ENCODE measurements at regions not wholly inside any gene's neighbourhood (a gene's known extent, or its start where the extent isn't known, plus 50 kb on each side); places are given as distances from the start of the nearest gene placed in this dataset.
"Not testable (repeated sequence)": the region's sequence is repeated elsewhere in the genome, so short reads cannot be mapped to it uniquely, and the experiment has no call there.

GRCh38 chr7:106584914-106585759 lies 75.8 kb downstream of the CCDC71L start:
- intact Hi-C loops (cut with micrococcal nuclease) = no loop called here

DNA sequence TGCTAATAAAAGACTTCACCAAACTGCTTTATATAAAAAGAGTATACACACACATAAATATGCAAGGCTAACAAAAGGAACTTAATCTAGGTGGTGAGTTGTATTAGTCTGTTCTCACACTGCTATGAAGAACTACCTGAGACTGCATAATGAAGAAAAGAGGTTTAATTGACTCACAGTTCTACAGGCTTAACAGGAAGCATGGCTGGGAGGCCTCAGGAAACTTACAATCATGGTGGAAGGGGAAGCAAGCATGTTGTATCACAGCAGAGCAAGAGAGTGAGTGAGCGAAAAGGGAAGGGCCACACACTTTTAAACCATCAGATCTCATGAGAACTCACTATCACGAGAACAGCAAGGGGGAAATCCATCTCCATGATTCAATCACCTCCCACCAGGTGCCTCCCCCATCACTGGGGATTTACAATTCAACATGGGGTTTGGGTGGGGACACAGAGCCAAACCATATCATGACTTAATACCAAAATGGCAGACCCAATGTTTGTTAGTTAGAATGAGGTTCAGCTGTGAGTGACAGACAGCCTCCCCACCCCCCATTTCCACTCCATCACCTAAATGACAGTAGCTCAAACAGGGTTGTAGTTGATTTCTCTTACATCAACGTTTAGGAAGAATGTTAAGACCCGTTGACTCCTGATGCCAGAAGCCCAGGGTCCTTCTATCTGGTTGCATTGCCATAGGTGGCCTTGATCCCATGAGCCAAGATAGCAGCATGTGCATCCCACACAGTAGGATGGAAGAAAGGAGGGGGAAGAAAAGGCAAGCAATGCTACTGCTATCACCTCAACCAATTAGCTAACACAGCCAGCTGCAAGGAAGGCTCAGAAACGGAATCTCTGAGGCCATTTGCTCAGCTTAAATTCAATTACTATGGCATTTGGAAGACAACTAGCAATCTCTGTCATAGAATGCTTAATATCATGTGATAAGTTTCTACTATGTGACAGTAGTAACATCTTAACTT lies 77.0 kb downstream of the CCDC71L start:
- intact Hi-C loops (cut with micrococcal nuclease) = no loop called here

DNA sequence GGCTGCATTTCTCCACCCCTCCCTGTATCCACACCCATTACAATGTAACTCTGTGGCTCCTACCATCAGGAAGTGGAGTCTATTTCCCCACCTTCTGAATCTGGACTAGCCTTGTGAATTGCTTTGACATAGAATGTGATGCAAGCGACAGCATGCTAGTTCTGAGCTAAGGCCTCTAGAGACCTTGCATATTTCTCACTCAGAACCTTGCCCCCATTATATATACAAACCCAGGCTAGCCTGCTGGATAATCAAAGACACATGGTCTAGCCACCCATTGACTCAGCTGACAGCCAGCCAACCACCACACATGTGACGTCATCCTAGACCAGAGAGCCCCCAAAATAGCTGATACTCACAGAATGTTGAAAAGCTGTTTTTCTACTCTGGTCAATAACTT lies 77.9 kb downstream of the CCDC71L start:
- intact Hi-C loops (cut with micrococcal nuclease) = no loop called here

- intact Hi-C loops (cut with micrococcal nuclease) = no loop called here
Measured at GRCh38 chr7:106582365-106582764, 78.6 kb downstream of the CCDC71L start.

DNA sequence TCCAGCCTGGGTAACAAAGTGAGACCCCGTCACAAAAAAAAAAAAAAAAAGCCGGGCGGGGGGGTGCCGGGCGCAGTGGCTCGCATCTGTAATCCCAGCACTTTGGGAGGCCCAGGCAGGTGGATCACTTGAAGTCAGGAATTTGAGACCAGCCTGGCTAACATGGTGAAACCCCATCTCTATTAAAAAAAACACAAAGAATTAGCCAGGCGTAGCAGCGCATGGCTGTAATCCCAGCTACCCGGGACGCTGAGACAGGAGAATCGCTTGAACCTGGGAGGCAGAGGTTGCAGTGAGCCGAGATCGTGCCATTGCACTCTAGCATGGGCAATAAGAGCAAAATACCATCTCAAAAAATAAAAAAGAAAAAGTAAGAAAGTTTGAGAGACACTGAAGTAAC lies 81.9 kb downstream of the CCDC71L start:
- intact Hi-C loops (cut with micrococcal nuclease) = not testable (repeated sequence)

- intact Hi-C loops (cut with micrococcal nuclease) = no loop called here
Measured at GRCh38 chr7:106575138-106575823, 85.7 kb downstream of the CCDC71L start.

- intact Hi-C loops (cut with micrococcal nuclease) = no loop called here
Measured at GRCh38 chr7:106573738-106574137, 87.2 kb downstream of the CCDC71L start.

- intact Hi-C loops (cut with micrococcal nuclease) = no loop called here
Measured at GRCh38 chr7:106573125-106573663, 87.8 kb downstream of the CCDC71L start.

GRCh38 chr7:106572394-106573124 lies 88.4 kb downstream of the CCDC71L start:
- intact Hi-C loops (cut with micrococcal nuclease) = no loop called here

DNA sequence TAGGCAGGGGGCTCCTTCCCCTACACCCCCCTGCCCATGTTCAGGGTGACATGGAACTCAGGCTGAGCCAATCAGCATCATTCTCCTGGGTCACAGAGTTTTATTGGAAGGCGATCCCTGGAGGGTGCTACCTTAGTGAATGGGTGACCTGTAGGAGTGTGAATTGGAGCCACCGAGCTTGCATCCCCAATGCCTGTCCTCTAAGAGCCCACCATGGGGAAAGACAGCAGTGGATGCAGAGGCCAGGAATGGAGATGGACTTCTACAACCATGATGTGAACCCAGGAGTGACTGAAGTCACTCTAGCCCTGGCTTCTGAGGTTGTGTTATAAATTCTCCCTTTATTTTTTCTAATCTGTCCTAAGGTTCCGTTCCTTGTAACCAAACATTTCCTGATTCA lies 89.4 kb downstream of the CCDC71L start:
- intact Hi-C loops (cut with micrococcal nuclease) = no loop called here

DNA sequence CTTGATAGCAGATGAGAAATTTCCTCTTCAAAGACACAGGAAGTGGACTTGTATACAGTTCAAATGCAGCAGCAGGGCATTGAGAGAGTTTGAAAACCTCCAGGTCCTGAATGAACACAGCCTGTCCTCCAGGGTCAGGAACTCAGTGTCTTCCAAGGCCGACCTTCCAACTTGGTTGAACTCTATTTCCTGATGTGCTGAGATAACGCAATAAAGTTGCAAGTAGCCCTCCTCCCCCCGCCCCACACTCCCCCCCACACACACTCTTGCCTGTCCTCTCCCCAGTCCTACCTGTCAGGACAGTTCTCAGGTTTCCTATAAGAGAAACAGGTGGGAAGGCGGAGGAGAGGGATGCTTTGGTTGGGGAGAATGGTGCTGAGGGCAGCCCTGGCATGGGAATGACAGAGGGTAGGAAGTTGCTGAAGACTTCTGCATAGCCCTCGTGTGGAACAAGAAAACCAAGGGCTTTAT lies 90.0 kb downstream of the CCDC71L start:
- intact Hi-C loops (cut with micrococcal nuclease) = no loop called here

- intact Hi-C loops (cut with micrococcal nuclease) = no loop called here
Measured at GRCh38 chr7:106570146-106570545, 90.8 kb downstream of the CCDC71L start.

DNA sequence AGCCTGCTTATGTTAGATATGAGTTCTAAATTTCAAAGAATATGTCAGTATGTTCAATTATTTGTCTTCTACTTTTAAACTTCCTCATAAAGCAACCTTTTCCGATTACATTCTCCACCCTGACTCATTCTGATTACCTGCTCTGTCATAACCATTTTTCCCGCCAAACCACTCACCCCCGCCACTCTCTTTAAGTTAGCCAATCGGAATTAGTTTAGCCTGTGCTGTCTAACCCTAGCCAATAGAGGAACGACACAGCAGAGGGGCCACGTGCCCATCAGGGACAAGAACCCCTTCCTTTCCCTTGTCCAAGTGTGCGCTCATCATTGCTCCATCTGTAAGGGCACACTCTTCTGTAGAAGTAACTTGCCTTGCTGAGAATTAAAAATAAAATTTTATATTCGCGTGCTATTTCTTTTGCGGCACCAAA lies 91.4 kb downstream of the CCDC71L start:
- intact Hi-C loops (cut with micrococcal nuclease) = no loop called here

- intact Hi-C loops (cut with micrococcal nuclease) = no loop called here
Measured at GRCh38 chr7:106568680-106569499, 92.1 kb downstream of the CCDC71L start.

GRCh38 chr7:106568002-106568679 lies 92.8 kb downstream of the CCDC71L start:
- intact Hi-C loops (cut with micrococcal nuclease) = no loop called here

DNA sequence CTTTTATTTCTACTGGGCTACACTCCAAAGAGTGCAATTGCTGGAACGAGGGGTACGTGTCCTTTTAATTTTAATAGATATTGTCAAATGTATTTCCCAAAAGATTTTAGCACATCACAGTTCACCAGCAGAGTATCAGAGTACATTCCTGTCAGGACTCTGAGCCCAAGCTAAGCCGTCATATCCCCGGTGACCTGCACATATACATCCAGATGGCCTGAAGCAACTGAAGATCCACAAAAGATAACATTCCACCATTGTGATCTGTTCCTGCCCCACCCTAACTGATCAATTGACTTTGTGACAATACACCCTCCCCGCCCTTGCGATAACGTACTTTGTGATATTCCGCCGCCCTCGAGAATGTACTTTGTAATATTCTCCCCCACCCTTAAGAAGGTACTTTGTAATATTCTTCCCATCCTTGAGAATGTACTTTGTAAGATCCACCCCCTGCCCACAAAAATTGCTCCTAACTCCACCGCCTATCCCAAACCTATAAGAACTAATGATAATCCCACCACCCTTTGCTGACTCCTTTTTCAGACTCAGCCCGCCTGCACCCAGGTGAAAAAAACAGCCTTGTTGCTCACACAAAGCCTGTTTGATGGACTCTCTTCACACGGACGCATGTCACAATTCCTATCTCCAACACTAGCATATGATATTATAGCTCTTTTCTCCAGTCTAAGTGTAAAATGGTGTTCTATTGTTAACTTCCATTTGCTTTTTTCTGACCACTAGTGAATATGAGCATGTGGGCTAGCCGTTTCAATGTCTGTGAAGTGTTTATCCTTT lies 93.6 kb downstream of the CCDC71L start:
- intact Hi-C loops (cut with micrococcal nuclease) = not testable (repeated sequence)

GRCh38 chr7:106566672-106567071 lies 94.3 kb downstream of the CCDC71L start:
- intact Hi-C loops (cut with micrococcal nuclease) = no loop called here

GRCh38 chr7:106566196-106566595 lies 94.8 kb downstream of the CCDC71L start:
- intact Hi-C loops (cut with micrococcal nuclease) = no loop called here

Data from T-helper 1 cell treated with Interleukin-12 subunit alpha and Interleukin-12 subunit beta and Interleukin-4 antibody, amounts not matched to agents 30 ng/mL and 1 ng/mL, for 36 hours (primary cell).